Left lung (tissue), 4 donors: ENCODE measurements at regions not wholly inside any gene's neighbourhood (a gene's known extent, or its start where the extent isn't known, plus 50 kb on each side); places are given as distances from the start of the nearest gene placed in this dataset.
A peak's percentile ranks its signal among the peaks of the same experiment; 100 is the strongest.

Source experiments
- ATAC-seq: fragments of 200-7000 bp; cut with Tn5 transposase; one replicate; pipeline ENCODE4 v1.9.1; 2020; ENCODE audit warnings: moderate library complexity
- DNase-seq, 4 donors: peaks; one replicate each; pipeline ENCODE4 v3.0.0-alpha.2; 2013 to 2020
- H3K27ac ChIP-seq, 2 donors: fragments of 200-600 bp; sonication (generic) in 1 of 2; one replicate each; pipeline versions ENCODE4 v1.5.0 to v1.8.0; 2020 to 2021
- H3K27me3 ChIP-seq, 2 donors: fragments of 200-600 bp; sonication (generic) in 1 of 2; one replicate each; pipeline versions ENCODE4 v1.5.0 to v1.8.0; 2020 to 2021
- H3K36me3 ChIP-seq, 2 donors: fragments of 200-600 bp; sonication (generic) in 1 of 2; one replicate each; pipeline versions ENCODE4 v1.5.0 to v1.8.0; 2020 to 2021
- H3K4me1 ChIP-seq, 2 donors: fragments of 200-600 bp; one replicate each; pipeline ENCODE4 v1.8.0; 2021
- H3K4me3 ChIP-seq, 2 donors: fragments of 200-600 bp; sonication (generic) in 1 of 2; one replicate each; pipeline versions ENCODE4 v1.5.0 to v1.8.0; 2020 to 2021; ENCODE audit warnings: mild to moderate bottlenecking in 1 of 2
- H3K9me3 ChIP-seq, 2 donors: fragments of 200-600 bp; sonication (generic) in 1 of 2; one replicate each; pipeline versions ENCODE4 v1.5.0 to v1.8.0; 2020 to 2021
- CTCF ChIP-seq, 2 donors: fragments of 200-600 bp; sonication (generic) in 1 of 2; IDR thresholded peaks; one replicate each; pipeline versions ENCODE4 v1.5.0 to v1.8.0; 2021; ENCODE audit warnings: antibody characterized with exemption in 2 of 2
- intact Hi-C, 2 donors: fragments of 100-400 bp; cut with DNase I; formaldehyde crosslinking; loops; one replicate each; pipeline versions ENCODE4 v1.11.2 to v1.14.2; 2022
- donor health status: DM: no; HTN: yes; CAD: no.
- donor health status: DM: no; HTN: no; CAD: no.

GRCh38 chr10:130648807-130649206 lies 512.6 kb downstream of the GLRX3 start:
- no peaks in the 10 kb centered on the region for H3K36me3 ChIP-seq
- no peak for TF ChIP-seq CTCF (IDR thresholded peaks at IDR 0.05)
- intact Hi-C loops, result no loop called here
- peaks cover 0 to 2% of the 10 kb centered on the region in 2 donors for H3K9me3 ChIP-seq
- H3K27me3 ChIP-seq, result no peaks in the 10 kb centered on the region
- no peak overlapping the region for H3K27ac ChIP-seq
- DNase-seq (no peak), ATAC-seq (no peak)
- no peak overlapping the region for H3K4me3 ChIP-seq
- H3K4me1 ChIP-seq, result no peaks in the 10 kb centered on the region

- intact Hi-C loops, result no loop called here
- Histone ChIP-seq H3K4me3 (no peak overlapping the region), H3K27ac (no peak overlapping the region), H3K4me1 (no peaks in the 10 kb centered on the region), H3K36me3 (no peaks in the 10 kb centered on the region), H3K27me3 (no peaks in the 10 kb centered on the region), H3K9me3 (no peaks in the 10 kb centered on the region)
- DNase-seq, result no peak
- no peak for ATAC-seq
- no peak for TF ChIP-seq CTCF (IDR thresholded peaks at IDR 0.05)
Observed at GRCh38 chr10:130652544-130652943, 516.4 kb downstream of the GLRX3 start.

- Histone ChIP-seq H3K4me1 (no peaks in the 10 kb centered on the region), H3K9me3 (no peaks in the 10 kb centered on the region), H3K36me3 (no peaks in the 10 kb centered on the region), H3K4me3 (no peak overlapping the region), H3K27ac (no peak overlapping the region), H3K27me3 (no peaks in the 10 kb centered on the region)
- intact Hi-C loops, result no loop called here
- no peak for DNase-seq
- no peak for TF ChIP-seq CTCF (IDR thresholded peaks at IDR 0.05)
- ATAC-seq, result no peak
Observed at GRCh38 chr10:130652964-130653578, 516.9 kb downstream of the GLRX3 start.

- intact Hi-C loops, result no loop called here
- Histone ChIP-seq H3K9me3 (no peaks in the 10 kb centered on the region), H3K4me1 (no peaks in the 10 kb centered on the region), H3K27me3 (no peaks in the 10 kb centered on the region), H3K27ac (no peak overlapping the region), H3K4me3 (no peak overlapping the region), H3K36me3 (no peaks in the 10 kb centered on the region)
- DNase-seq (peak in 1 of 4 donors; percentile 71), ATAC-seq (no peak)
- no peak for TF ChIP-seq CTCF (IDR thresholded peaks at IDR 0.05)
Observed at GRCh38 chr10:130654726-130655125, 518.5 kb downstream of the GLRX3 start.

- no peak overlapping the region for H3K27ac ChIP-seq
- no peak overlapping the region for H3K4me3 ChIP-seq
- TF ChIP-seq CTCF (IDR thresholded peaks at IDR 0.05), result no peak
Observed at GRCh38 chr10:130655313-130656186, 519.4 kb downstream of the GLRX3 start.

More at GRCh38 chr10:130655313-130656186, 519.4 kb downstream of the GLRX3 start:
- Histone ChIP-seq H3K4me1 (no peaks in the 10 kb centered on the region), H3K9me3 (no peaks in the 10 kb centered on the region), H3K36me3 (no peaks in the 10 kb centered on the region), H3K27me3 (no peaks in the 10 kb centered on the region)
- ATAC-seq, result no peak
- intact Hi-C loops, result no loop called here
- DNase-seq, result peak in 1 of 4 donors; percentile 69
